ENCODE measurements at regions not wholly inside any gene's neighbourhood (a gene's known extent, or its start where the extent isn't known, plus 50 kb on each side); places are given as distances from the start of the nearest gene placed in this dataset.
"Not testable (repeated sequence)": the region's sequence is repeated elsewhere in the genome, so short reads cannot be mapped to it uniquely, and the experiment has no call there.

DNA sequence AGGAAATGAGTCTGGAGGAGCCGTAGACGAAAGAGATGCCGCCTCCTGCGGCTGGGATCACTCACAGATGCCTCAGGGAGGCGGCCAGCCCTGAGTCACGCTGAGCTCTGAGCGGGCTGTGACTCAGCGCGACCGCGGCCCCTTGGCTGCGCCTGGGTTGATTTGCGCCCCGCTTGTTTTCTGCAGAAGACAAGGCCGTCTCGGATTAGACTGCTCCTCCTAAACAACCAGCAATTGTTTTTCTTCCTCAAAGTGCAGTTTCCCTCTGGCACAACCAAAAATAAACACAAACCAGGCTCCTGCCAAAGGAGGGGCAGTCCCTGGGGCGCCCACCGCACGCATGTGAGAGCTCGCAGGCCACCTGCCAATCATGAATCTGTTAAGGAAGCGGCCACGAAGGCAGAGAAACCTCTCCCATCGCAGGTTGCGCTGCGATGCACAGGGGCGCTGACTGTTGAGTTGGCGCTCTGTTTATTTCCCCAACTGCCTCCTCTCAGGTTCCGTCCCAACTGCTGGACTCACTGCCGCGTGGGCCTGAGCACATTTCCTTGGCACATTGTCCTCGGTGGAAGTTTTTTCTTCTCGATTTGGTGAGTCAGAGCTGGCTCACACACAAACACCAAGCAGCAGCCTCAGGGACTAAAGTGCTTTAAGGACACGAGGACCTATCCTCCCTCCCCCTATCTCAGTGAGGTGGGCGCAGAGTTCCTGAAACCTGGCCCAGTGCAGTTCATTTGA is 85.2 kb upstream of the NDUFV2 start:
- DNase-seq (ENCODE audit: low read depth in 2 of 2), result peak; percentile 73 to 78

DNA sequence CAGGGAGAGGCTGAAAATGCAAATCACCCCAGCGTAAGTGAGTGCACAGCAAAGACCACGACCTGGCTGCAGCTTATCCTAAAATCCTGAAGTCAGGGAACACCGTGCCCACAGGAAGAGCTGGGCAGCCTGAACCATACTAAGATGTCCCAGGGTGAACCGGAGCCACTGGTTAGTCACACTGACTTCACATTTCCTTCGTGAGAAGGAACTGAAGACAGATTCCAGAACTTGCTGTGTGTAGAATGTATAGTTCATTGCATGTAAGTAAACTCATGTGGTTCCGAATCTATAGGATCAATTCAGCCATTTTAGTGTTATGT is 84.6 kb upstream of the NDUFV2 start:
- DNase-seq (ENCODE audit: low read depth in 2 of 2), result no peak

DNA sequence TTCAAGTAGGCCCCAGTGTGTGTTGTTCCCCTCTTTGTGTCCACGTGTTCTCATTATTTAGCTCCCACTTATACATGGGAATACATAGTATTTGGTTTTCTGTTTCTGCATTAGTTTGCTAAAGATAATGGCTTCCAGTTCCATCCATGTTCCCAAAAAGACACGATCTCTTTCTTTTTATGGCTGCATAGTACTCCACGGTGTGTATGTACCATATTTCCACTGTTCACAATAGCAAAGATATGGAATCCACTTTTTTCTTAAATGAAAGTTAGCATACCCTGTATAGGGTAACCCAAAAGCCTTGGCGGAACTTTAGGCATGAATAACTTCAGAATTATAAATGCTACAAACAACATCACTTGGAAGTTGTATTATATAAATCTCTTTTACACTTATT is 83.4 kb upstream of the NDUFV2 start:
- DNase-seq (ENCODE audit: low read depth in 2 of 2), result no peak

DNA sequence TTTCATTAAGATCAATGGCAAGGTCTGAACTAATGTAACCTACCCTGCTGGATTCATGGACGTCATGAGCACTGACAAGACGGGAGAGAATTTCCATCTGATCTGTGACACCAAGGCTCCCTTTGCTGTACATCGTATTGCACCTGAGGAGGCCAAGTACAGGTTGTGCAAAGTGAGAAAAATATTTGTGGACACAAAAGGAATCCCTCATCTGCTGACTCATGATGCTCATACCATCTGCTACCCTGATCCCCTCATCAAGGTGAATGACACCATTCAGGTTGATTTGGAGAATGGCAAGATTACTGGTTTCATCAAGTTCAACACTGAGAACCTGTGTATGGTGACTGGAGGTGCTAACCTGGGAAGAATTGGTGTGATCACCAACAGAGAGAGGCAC is 82.3 kb upstream of the NDUFV2 start:
- DNase-seq (ENCODE audit: low read depth in 2 of 2), result no peak

DNA sequence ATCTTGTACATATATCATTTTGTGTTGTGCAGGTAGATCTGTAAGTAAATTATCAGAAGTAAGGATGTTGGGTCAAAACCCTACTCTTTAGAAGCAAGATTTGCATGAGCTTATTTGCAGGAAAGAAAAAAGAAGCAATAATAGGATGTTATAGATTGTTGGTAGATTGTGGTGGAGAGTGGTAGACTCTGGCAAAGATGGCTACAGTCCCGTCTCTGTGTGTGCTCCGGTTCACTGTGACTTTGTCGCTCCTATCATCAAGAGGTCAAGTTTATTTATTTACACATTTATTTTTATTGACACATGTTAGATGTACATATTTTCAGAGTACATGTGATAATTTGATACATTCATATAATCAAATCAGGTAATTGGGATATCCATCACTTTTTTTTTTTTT is 81.0 kb upstream of the NDUFV2 start:
- no peak for DNase-seq (ENCODE audit: low read depth in 2 of 2)

DNA sequence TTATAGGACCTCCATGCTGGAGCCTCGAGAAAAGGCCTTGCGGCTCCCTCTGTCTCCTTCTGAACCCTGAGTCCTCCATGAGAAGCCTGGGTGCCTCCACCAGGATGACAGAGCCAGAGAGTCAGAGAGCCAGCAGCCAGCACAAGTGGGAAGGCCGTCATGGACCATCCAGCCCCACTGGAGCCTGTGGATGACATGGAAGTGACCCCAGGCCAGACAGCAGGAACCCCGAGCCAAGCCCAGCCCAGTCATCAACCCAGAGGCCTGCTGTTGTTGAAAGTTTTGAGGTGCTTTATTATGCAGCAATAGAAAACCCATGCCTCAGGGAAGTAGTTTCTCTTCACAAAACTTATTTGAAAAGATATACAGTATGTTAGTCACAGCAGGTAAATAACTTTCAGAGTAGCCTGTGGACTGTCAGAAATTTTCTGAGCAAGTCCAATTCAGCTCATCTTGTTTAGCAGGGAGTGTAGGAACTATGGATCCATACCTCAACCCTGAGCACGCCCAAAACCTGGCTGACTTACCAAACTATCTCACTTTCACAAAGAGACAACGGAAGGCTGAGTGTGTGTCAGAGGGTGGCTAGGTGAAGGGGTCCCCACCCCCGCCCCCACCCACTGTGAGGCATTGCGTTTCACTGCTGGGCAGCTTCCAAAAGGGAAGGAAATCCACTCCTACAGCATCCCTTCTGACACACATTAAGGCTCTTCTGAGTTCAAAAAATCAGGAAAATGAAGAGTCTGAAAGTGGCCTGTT is 79.9 kb upstream of the NDUFV2 start:
- DNase-seq (ENCODE audit: low read depth in 2 of 2), result no peak

DNA sequence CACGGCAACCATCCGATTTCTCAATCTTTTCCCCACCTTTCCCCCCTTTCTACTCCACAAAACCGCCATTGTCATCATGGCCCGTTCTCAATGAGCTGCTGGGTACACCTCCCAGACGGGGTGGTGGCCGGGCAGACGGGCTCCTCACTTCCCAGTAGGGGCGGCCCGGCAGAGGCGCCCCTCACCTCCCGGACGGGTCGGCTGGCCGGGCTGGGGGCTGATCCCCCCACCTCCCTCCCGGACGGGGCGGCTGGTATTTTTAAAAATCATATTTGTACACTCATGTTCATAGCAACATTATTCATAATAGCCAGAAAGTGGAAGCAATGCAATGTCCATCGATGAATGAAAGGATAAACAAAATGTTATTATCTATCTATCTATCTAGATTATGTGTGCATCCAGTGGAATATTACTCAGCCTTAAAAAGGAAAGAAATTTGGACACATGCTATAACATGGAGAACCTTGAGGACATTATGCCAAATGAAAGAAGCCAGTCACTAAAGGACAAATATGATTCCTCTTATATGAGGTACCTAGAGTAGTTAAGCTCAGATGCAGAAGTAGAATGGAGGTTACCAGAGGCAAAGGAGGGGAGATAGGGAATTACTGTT is 78.4 kb upstream of the NDUFV2 start:
- not testable (repeated sequence) for DNase-seq (ENCODE audit: low read depth in 2 of 2)

DNA sequence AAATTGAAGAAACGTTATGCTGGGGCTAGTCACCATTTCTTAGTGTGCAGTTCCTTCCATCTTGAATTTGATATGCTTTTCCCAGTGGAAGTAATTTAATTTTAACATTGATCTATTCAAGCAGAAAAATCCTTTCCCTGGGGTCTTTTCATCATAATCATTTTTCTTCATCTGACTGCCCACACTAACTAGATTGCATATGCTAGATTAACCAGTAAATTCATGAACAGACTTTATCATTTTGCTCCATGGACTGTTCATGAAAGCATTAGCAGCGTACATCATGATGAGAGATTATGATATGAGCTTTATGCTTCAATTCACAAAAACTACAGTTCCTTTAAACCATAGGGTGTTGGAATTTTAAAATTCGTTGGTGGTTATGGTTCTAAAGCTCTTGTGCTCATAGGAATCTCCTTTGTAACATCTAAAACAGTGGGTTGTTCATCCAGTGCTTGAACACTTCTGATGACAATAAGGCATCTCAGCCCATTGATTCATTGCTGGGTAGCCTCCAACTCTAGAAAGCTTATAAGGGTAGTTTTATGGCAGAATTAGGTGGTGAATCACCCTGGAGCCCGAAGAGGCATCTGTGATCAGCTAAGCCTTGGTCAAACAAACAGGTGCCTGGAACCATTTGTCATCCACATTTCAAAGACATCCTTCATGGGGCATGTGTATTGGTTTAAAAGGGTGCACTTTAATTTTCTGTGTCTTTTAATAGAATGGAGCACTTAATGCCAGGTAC is 77.2 kb upstream of the NDUFV2 start:
- DNase-seq (ENCODE audit: low read depth in 2 of 2), result no peak

DNA sequence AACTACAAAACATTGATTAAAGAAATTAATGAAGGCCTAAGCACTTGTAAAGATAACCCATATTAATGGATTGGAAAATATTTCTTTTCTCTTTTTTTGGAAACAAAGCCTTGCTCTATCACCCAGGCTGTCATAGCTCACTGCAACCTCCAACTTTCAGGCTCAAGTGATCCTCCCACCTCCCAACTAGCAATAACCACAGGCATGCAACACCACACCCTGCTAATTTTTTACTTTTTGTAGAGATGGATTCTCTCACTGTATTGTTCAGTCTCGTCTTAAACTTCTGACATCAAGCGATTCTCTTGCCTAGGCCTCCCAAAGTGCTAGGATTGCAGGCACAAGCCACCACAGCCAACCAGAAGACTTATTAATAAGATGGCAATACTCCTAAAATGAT is 73.4 kb upstream of the NDUFV2 start:
- no peak for DNase-seq (ENCODE audit: low read depth in 2 of 2)

DNA sequence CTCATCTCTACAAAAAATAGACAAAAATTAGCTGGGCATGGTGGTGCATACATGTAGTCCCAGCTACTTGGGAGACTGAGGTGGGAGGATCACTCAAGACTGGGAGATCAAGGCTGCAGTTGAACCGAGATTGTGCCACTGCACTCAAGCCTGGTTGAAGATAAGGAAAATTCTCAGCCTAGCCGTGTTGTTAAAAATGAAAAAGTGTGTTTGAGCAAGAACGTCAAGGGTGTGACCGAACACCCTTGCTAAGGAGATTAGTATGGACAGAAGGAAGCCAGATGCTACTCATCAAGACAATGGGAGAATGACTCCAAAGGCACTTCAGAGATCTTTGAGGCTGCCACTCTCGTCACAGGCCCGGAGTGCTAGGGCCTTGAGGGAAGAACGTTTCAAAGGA is 70.0 kb upstream of the NDUFV2 start:
- DNase-seq (ENCODE audit: low read depth in 2 of 2), result no peak

DNA sequence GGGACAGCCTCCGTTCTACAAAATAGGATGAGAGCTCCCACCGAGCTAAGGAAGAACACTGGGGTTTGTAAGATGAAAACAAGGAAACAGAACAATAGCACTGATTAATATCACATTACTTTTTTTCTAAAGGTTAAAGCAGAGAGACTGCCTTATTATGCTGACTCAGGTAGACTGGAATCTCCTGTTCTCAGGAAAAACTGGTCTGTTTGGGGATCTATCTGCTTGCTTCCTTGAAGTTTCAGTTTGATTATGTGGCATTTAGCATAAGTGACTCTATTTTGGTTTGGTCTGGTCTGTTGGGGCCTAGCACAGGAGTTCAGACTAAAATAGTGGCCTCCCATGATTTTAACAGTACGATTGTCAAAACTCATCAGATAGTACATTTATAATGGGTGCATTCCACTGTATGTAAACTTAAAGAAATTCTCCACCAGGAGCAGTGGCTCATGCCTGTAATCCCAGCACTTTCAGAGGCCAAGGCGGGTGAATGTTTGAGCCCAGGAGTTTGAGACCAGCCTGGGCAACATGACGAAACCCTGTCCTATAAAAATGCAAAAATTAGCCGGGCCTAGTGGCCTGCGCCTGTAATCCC is 64.1 kb upstream of the NDUFV2 start:
- DNase-seq (ENCODE audit: low read depth in 2 of 2), result no peak

DNA sequence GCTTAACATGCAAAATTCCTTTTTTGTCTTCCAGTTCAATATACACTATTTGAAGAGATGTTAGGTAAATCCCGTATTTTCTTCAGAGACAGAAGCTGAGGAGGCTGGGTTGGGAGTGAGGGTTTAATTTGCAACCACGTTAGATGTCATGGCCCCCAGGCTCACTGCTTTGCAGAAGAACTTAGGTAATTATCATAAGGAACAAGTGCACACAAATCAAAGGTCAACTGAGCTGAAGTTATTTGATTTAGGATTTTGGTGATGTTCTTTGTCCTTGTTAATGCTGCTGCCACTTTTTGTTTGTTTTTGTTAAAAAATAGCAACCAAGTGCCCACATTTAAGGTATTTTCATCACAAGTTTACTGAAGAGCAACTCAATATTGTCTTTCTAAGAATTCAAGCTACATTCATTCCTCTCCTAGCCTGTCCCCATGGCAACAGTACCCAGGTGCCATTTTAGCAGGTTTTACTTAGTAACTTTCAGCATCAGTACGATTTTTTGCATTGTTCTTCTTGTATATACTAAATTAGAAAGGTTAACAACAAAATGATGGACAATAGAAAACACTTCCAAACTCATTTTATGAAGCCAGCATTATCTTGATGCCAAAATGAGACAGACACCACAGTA is 62.9 kb upstream of the NDUFV2 start:
- no peak for DNase-seq (ENCODE audit: low read depth in 2 of 2)

DNA sequence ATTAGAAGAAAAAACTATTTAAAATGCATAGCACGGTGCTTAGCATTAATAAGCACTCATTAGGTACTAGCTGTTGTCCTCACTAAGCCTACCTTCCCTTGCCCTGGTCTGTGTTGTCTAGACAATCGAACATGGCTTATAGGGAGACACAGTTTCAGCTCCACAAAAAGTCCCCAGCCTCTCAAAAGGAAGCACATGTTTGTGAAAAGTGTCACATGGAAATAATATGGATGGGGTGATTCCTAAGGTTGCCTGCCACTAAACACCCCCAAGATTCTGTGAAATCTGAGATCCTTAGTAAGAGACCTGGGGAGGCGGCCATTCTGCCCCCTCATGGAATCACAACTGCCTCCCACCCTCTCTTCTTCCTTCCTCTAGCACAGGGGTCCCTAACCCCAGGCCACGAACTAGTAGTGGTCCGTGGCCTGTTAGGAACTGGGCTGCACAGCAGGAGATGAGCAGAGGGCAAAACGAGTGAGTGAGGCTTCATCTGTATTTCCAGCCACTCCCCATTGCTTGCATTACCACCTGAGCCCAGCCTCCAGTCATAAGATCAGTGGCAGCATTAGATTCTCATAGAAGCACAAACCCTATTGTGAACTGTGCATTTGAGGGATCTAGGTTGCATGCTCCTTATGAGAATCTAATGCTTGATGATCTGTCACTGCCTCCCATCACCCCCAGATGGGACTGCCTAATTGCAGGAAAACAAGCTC is 59.6 kb upstream of the NDUFV2 start:
- no peak for DNase-seq (ENCODE audit: low read depth in 2 of 2)

DNA sequence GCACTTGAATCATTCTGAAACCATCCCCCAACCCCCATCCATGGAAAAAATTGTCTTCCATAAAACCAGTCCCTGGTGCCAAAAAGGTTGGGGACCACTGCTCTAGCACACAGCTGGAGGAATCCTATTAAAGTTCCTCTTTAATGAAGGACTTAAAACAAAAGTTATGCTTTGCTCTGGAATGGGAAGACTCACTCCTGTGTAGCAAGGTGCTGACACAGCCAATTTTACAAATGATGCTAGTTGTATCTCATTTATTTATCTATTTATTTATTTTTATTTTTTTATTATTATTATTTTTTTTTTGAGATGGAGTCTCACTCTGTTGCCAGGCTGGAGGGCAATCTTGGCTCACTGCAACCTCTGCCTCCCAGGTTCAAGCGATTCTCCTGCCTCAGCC is 58.9 kb upstream of the NDUFV2 start:
- no peak for DNase-seq (ENCODE audit: low read depth in 2 of 2)

DNA sequence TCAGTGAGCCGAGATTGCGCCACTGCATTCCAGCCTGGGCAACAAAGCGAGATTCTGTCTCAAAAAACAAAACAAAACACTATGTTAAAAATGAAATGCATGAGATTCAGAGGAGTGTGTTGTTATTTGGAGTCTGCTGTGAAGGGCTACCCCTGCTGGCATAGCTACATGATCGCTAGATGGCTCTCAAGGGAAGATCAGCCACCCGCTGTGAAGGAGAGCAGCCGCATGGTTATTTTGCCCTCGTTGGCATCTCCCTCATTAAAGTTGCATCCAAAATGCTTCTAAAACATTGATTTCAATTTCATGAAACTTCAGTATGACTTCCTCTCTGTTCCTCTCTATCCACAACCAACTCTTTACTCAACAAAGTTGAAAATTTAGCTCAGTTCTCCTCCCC is 54.8 kb upstream of the NDUFV2 start:
- no peak for DNase-seq (ENCODE audit: low read depth in 2 of 2)

DNA sequence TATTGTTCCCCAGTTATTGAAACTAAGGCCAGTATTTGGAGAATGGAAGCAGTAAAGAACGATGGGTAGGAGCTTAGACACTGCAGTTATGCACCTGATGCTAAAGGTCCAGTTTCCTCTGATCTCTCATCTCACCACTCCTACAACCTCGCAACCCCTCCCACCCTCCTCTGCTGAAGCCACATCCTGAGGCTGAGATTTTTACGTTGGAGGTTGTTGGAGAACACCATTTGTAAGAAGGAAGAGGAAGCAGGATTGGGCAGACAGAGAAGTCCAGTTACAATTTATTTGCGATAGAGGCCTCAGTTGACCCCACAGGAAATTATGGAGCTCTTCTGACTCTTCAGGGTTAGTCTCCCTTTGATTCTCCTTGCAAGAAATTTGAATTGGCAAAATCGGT is 54.3 kb upstream of the NDUFV2 start:
- no peak for DNase-seq (ENCODE audit: low read depth in 2 of 2)

DNA sequence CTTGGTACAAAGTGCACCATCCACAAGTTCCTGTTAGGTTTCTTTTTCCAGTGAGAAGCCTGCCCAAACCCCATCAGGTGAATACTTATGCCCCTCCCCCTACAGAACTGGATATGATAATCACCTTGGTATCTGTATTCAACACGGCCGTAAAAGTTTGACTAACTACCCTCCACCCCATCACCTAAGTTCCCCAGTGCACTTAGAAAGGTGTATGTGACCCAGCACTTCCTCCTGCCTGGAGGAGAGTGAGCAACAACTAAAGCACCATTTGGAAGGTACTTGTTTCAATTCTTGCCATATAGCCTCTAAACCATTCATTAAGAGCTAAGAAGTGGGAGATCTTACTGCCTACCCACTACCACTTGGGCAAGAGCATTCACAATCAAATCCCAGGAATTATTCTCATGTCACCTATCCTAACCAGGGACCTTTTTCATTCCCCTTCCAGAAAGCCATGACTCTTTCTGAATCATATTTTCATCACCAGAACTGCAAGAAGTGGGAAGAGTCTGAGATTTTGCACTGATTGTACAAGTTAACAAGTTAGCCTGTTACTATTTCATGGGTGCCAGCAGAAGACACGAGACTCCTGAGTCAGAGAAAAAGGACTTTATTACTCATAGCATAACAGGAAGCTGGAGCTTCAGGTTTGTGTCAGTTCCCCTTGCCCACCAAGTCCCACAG is 53.5 kb upstream of the NDUFV2 start:
- no peak for DNase-seq (ENCODE audit: low read depth in 2 of 2)

DNA sequence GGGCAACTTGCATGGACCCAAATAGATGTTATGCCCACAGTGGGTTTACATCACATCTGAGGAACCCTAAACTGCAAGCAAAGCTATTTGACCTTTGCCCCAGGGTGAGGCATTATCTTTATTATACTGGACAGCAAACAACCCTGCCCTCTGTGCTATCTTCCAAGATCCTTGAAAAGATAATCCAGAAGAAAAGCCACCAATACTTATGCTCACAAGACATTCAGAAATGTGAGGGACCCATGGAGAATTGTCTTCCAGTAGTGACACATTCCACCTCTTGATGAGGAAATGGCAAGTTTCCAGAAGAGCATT is 53.0 kb upstream of the NDUFV2 start:
- no peak for DNase-seq (ENCODE audit: low read depth in 2 of 2)

DNA sequence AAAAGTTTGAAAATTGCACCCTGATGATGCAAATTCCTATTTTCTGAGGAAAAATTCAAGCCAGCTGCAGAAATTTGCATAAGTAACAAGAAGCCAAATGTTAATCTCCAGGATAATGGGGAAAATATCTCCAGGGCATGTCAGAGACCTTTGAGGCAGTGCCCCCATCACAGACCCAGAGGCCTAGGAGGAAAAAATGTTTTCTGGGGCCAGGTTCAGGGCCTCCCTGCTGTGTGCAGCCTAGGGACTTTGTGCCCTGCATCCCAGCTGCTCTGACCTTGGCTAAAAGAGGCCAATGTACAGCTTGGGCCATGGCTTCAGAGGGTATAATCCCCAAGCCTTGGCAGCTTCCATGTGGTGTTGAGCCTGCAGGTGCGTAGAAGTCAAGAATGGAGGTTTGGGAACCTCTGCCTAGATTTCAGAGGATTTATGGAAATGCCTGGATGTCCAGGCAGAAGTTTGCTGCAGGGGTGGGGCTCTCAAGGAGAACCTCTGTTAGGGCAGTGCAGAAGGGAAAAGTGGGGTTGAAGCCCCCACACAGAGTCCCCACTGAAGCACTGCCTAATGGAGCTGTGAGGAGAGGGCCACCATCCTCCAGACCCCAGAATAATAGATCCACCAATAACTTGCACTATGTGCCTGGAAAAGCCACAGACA is 51.7 kb upstream of the NDUFV2 start:
- DNase-seq (ENCODE audit: low read depth in 2 of 2), result not testable (repeated sequence)

All from fibroblast of skin of left biceps (primary cell).